GM06990 (cell line): ENCODE measurements at regions not wholly inside any gene's neighbourhood (a gene's known extent, or its start where the extent isn't known, plus 50 kb on each side); places are given as distances from the start of the nearest gene placed in this dataset.

Experiments used
- DNase-seq: peaks from one replicate; pipeline ENCODE4 v3.0.0-alpha.2; 2011; ENCODE audit not compliant: insufficient read length; ENCODE audit errors: extremely low read depth
- H3K27me3 ChIP-seq: replicated peaks from 2 replicates; pipeline ENCODE4 v1.6.0; 2011; ENCODE audit warnings: low read length; ENCODE audit not compliant: control insufficient read depth, insufficient read depth
- H3K36me3 ChIP-seq: 2 replicates; pipeline ENCODE4 v1.5.1; 2011; ENCODE audit warnings: low read length; ENCODE audit not compliant: control insufficient read depth, insufficient read depth
- H3K4me3 ChIP-seq: replicated peaks from 2 replicates; pipeline ENCODE4 v1.5.1; 2011; ENCODE audit warnings: low read depth, mild to moderate bottlenecking, control low read depth, low read length
- TF ChIP-seq, protein P1 (sequence below): IDR thresholded peaks from 2 replicates; pipeline ENCODE4 v1.5.1; 2011; ENCODE audit warnings: low read length, control low read depth, mild to moderate bottlenecking, inconsistent platforms; ENCODE audit not compliant: insufficient read depth, poor library complexity, severe bottlenecking

DNA sequence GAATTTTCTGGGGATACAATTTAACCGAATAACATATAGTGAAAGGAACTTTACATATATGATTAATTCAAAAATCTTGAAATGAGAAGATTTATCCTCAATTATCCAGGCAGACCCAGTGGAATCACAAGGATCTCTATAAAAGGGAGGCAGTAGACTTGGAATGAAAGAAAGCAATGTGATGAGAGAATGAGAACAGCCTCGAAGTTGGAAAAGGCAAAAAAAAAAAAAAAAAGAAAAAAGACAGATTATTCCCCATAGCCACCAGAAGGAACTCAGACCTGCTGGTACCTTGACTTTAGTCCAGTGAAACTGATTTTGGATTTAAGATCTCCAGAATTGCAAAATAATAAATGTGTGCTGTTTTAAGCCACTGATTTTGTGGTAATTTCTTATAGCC lies 416.3 kb upstream of the OR4E1 start:
- H3K4me3 ChIP-seq: no peak overlapping the region
- no peak for DNase-seq
- no peaks in the 10 kb centered on the region for H3K36me3 ChIP-seq
- TF ChIP-seq, protein P1, sequence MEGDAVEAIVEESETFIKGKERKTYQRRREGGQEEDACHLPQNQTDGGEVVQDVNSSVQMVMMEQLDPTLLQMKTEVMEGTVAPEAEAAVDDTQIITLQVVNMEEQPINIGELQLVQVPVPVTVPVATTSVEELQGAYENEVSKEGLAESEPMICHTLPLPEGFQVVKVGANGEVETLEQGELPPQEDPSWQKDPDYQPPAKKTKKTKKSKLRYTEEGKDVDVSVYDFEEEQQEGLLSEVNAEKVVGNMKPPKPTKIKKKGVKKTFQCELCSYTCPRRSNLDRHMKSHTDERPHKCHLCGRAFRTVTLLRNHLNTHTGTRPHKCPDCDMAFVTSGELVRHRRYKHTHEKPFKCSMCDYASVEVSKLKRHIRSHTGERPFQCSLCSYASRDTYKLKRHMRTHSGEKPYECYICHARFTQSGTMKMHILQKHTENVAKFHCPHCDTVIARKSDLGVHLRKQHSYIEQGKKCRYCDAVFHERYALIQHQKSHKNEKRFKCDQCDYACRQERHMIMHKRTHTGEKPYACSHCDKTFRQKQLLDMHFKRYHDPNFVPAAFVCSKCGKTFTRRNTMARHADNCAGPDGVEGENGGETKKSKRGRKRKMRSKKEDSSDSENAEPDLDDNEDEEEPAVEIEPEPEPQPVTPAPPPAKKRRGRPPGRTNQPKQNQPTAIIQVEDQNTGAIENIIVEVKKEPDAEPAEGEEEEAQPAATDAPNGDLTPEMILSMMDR: no peak
- no peaks in the 10 kb centered on the region for H3K27me3 ChIP-seq

DNA sequence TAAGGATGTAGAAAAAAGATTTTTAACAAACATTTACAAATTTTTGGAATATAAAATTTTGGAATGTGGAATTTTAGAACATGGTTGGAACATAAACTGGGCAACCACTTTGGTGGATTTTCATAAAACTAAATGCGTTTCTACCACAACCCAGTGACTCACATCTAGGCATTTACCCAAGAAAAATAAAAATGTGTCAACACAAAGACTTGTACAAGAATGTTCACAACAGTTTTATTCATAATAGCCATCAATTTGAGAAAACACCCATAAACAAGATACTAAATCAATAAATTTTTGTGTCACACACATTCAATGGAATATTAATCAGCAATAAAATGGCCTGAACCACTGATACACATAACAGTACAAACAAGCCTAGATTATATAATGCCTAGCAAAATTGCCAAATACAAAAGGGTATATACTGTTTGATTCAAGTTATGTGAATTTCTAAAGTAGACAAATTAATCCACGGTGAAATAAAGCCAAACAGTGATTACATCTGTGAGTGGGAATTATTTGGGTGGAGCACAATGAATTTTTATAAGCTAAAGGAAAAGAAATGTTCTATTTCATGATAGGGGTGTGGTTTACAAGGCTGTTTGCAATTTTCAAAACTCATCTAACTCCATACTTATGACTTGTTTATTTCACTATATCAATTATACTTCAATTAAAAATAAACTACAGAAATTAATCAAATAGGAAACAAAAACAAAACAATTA lies 415.2 kb upstream of the OR4E1 start:
- TF ChIP-seq, protein P1: no peak
- no peaks in the 10 kb centered on the region for H3K36me3 ChIP-seq
- H3K27me3 ChIP-seq: no peaks in the 10 kb centered on the region
- H3K4me3 ChIP-seq: no peak overlapping the region
- DNase-seq: no peak

GRCh38 chr14:22086131-22086530 lies 412.5 kb upstream of the OR4E1 start:
- TF ChIP-seq, protein P1: no peak
- DNase-seq: no peak
- Histone ChIP-seq H3K36me3 (no peaks in the 10 kb centered on the region), H3K4me3 (no peak overlapping the region), H3K27me3 (no peaks in the 10 kb centered on the region)

DNA sequence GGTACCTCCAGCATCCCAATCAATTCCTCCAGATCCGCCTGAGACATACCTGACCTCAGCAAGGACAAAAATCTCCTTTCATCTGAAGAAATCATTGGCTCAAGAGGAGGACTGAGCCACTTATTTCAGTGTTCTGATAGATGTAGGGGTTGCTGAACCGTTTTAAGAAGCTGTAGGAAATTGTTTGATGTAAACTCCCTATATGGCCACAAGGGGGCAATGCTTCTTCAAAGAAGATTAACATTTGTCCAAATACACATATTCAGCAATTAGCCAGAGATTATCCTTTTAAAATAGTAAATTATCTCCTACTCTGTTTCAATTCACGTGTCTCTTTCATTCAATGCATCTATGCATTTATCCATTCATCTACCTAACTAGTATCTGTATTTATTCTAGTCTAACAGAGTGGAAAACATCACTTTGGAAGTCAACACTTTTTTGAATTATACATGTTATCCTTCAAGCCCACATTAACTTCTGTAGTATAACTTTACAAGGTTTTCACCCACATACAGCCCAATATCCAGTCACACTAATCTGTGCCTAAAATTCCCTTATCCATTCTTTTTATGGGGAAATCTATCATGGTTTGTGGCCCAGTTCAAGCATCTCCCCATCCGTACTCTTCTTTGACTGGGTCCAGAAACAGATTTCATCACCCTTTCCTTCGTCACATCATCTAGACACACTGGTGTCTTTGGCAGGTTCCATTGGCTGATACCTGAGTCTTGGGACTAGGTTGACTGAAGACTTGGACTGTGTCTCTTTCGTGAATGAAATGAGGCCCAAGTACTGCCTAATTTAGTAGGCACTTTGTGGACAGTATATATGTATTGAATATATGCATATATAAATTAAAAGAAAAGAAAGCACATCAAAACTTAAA lies 411.0 kb upstream of the OR4E1 start:
- H3K4me3 ChIP-seq: no peak overlapping the region
- no peaks in the 10 kb centered on the region for H3K36me3 ChIP-seq
- DNase-seq: peak; percentile 17
- TF ChIP-seq, protein P1: peak; percentile 61
- H3K27me3 ChIP-seq: no peaks in the 10 kb centered on the region

- TF ChIP-seq, protein P1: no peak
- no peak for DNase-seq
- H3K27me3 ChIP-seq: no peaks in the 10 kb centered on the region
- H3K4me3 ChIP-seq: no peak overlapping the region
- H3K36me3 ChIP-seq: no peaks in the 10 kb centered on the region
Observed at GRCh38 chr14:22081337-22081736, 407.7 kb upstream of the OR4E1 start.
